ENCODE measurements at regions not wholly inside any gene's neighbourhood (a gene's known extent, or its start where the extent isn't known, plus 50 kb on each side); places are given as distances from the start of the nearest gene placed in this dataset.
"Not testable (repeated sequence)": the region's sequence is repeated elsewhere in the genome, so short reads cannot be mapped to it uniquely, and the experiment has no call there.

- in situ Hi-C loops (cut with HindIII; ENCODE audit: low sequenced_read_pairs): no loop called here
Observed at GRCh38 chr2:16066261-16067036, 126.1 kb downstream of the MYCN start.

- in situ Hi-C loops (cut with HindIII; ENCODE audit: low sequenced_read_pairs): not testable (repeated sequence)
Observed at GRCh38 chr2:16065272-16066069, 125.1 kb downstream of the MYCN start.

- in situ Hi-C loops (cut with HindIII; ENCODE audit: low sequenced_read_pairs): no loop called here
Observed at GRCh38 chr2:16064745-16065144, 124.4 kb downstream of the MYCN start.

GRCh38 chr2:16063955-16064633, 123.7 kb downstream of the MYCN start:
- in situ Hi-C loops (cut with HindIII; ENCODE audit: low sequenced_read_pairs): no loop called here

- in situ Hi-C loops (cut with HindIII; ENCODE audit: low sequenced_read_pairs): no loop called here
Observed at GRCh38 chr2:16063251-16063850, 123.0 kb downstream of the MYCN start.

GRCh38 chr2:16062471-16063250, 122.3 kb downstream of the MYCN start:
- in situ Hi-C loops (cut with HindIII; ENCODE audit: low sequenced_read_pairs): no loop called here

GRCh38 chr2:16061441-16062217, 121.3 kb downstream of the MYCN start:
- in situ Hi-C loops (cut with HindIII; ENCODE audit: low sequenced_read_pairs): no loop called here

GRCh38 chr2:16060936-16061338, 120.6 kb downstream of the MYCN start:
- in situ Hi-C loops (cut with HindIII; ENCODE audit: low sequenced_read_pairs): no loop called here

GRCh38 chr2:16060125-16060935, 120.0 kb downstream of the MYCN start:
- in situ Hi-C loops (cut with HindIII; ENCODE audit: low sequenced_read_pairs): no loop called here

- in situ Hi-C loops (cut with HindIII; ENCODE audit: low sequenced_read_pairs): no loop called here
Observed at GRCh38 chr2:16059393-16060016, 119.2 kb downstream of the MYCN start.

GRCh38 chr2:16058747-16059358, 118.5 kb downstream of the MYCN start:
- in situ Hi-C loops (cut with HindIII; ENCODE audit: low sequenced_read_pairs): no loop called here

- in situ Hi-C loops (cut with HindIII; ENCODE audit: low sequenced_read_pairs): no loop called here
Observed at GRCh38 chr2:16058256-16058655, 117.9 kb downstream of the MYCN start.

GRCh38 chr2:16057661-16058060, 117.3 kb downstream of the MYCN start:
- in situ Hi-C loops (cut with HindIII; ENCODE audit: low sequenced_read_pairs): no loop called here

GRCh38 chr2:16055848-16056580, 115.7 kb downstream of the MYCN start:
- in situ Hi-C loops (cut with HindIII; ENCODE audit: low sequenced_read_pairs): no loop called here

GRCh38 chr2:16053437-16054257, 113.3 kb downstream of the MYCN start:
- in situ Hi-C loops (cut with HindIII; ENCODE audit: low sequenced_read_pairs): no loop called here

GRCh38 chr2:16052571-16053052, 112.3 kb downstream of the MYCN start:
- in situ Hi-C loops (cut with HindIII; ENCODE audit: low sequenced_read_pairs): not testable (repeated sequence)

All from DLD1 (cell line).